OCI-LY1 (cell line): ENCODE measurements at regions not wholly inside any gene's neighbourhood (a gene's known extent, or its start where the extent isn't known, plus 50 kb on each side); places are given as distances from the start of the nearest gene placed in this dataset.

Experiments used
- EZH2 ChIP-seq: fragments of 200-600 bp; sonication (generic), shearing (Covaris generic); IDR thresholded peaks from 2 replicates; pipeline ENCODE4 v1.8.0; 2017; ENCODE audit warnings: borderline replicate concordance, mixed run types, mild to moderate bottlenecking, antibody characterized with exemption, low read length, moderate library complexity, mixed read lengths
- TF ChIP-seq, protein P1 (sequence below): fragments of 200-600 bp; sonication (generic), shearing (Covaris generic); IDR thresholded peaks from 2 replicates; pipeline ENCODE4 v1.5.1; 2017; ENCODE audit warnings: mild to moderate bottlenecking, antibody characterized with exemption, low read length, moderate library complexity, mixed read lengths

DNA sequence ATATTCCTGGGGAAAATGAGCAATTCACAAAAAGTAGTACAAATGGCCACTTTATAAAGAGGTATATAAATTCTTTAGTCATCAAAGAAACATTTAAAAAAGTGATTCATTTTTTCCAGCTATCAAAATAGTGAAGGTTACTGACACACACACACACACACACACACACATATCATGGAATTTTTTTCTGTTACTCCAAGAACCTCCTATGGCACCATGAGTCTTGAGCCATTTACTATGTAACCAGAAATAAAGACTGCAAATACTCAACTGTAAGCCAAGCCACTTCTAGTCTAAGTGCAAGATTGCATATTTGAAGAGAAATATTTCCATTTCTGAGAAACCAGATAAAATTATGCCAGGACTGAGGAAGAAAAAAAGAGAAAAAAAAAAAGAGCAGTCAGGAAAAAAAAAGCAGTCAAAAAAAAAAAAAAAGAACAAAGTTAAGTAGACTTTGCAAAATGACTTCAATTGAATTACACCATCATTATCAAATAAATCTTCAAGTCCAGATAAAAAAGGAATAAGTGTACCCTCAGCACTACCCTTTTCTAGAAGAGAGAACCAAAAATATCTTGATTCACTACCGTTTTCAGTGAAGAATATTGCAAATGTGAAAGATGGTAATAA is 275.7 kb downstream of the DAD1 start:
- TF ChIP-seq EZH2: no peak
- TF ChIP-seq, protein P1, sequence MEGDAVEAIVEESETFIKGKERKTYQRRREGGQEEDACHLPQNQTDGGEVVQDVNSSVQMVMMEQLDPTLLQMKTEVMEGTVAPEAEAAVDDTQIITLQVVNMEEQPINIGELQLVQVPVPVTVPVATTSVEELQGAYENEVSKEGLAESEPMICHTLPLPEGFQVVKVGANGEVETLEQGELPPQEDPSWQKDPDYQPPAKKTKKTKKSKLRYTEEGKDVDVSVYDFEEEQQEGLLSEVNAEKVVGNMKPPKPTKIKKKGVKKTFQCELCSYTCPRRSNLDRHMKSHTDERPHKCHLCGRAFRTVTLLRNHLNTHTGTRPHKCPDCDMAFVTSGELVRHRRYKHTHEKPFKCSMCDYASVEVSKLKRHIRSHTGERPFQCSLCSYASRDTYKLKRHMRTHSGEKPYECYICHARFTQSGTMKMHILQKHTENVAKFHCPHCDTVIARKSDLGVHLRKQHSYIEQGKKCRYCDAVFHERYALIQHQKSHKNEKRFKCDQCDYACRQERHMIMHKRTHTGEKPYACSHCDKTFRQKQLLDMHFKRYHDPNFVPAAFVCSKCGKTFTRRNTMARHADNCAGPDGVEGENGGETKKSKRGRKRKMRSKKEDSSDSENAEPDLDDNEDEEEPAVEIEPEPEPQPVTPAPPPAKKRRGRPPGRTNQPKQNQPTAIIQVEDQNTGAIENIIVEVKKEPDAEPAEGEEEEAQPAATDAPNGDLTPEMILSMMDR: no peak
